ENCODE measurements at regions not wholly inside any gene's neighbourhood (a gene's known extent, or its start where the extent isn't known, plus 50 kb on each side); places are given as distances from the start of the nearest gene placed in this dataset.

- no peaks in the 10 kb centered on the region for H3K23me2 ChIP-seq (ENCODE audit: low read depth, low read length)
- POLR2A ChIA-PET (ENCODE audit: partially characterized antibody), result interaction anchor here (2.2 kb wide), 2 partner anchors 15 to 62 kb away, joined by 7 to 10 read pairs; no protein-coding TSS in a partner anchor
- no peak for TF ChIP-seq POLR2A (IDR thresholded peaks at IDR 0.05; ENCODE audit: control extremely low read depth in 1 of 2, low read depth in 2 of 2, low read length in 2 of 2)
- TF ChIP-seq TAF7 (optimal IDR thresholded peaks at IDR 0.05; ENCODE audit: borderline replicate concordance, low read depth, low read length), result no peak
- no peak for TF ChIP-seq FOSL1 (IDR thresholded peaks at IDR 0.05; ENCODE audit: insufficient read depth, low read depth, low read length)
- TF ChIP-seq, protein P1, sequence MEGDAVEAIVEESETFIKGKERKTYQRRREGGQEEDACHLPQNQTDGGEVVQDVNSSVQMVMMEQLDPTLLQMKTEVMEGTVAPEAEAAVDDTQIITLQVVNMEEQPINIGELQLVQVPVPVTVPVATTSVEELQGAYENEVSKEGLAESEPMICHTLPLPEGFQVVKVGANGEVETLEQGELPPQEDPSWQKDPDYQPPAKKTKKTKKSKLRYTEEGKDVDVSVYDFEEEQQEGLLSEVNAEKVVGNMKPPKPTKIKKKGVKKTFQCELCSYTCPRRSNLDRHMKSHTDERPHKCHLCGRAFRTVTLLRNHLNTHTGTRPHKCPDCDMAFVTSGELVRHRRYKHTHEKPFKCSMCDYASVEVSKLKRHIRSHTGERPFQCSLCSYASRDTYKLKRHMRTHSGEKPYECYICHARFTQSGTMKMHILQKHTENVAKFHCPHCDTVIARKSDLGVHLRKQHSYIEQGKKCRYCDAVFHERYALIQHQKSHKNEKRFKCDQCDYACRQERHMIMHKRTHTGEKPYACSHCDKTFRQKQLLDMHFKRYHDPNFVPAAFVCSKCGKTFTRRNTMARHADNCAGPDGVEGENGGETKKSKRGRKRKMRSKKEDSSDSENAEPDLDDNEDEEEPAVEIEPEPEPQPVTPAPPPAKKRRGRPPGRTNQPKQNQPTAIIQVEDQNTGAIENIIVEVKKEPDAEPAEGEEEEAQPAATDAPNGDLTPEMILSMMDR (IDR thresholded peaks at IDR 0.05; ENCODE audit: control extremely low read depth in 1 of 3, insufficient read depth in 1 of 3, low read depth in 1 of 3, low read length in 3 of 3), result no peak
- no peak for TF ChIP-seq MAX (IDR thresholded peaks at IDR 0.05)
- TF ChIP-seq EP300 (IDR thresholded peaks at IDR 0.05; ENCODE audit: borderline replicate concordance in 1 of 2, low read depth in 2 of 2, low read length in 2 of 2), result no peak
- TF ChIP-seq CHD1 (IDR thresholded peaks at IDR 0.05; ENCODE audit: low read depth, low read length), result no peak
- no peak for TF ChIP-seq POLR2AphosphoS5 (IDR thresholded peaks at IDR 0.05; ENCODE audit: low read depth, low read length)
- no peak for TF ChIP-seq PHF8 (conservative IDR thresholded peaks at IDR 0.05; ENCODE audit: low read depth, low read length)
- no peak for TF ChIP-seq KDM1A (IDR thresholded peaks at IDR 0.05; ENCODE audit: borderline replicate concordance, low read length)
Measured at GRCh38 chr2:64313398-64313723, 140.6 kb upstream of the LGALSL start.

More at GRCh38 chr2:64313398-64313723, 140.6 kb upstream of the LGALSL start:
- no peak overlapping the region for H3K18ac ChIP-seq (ENCODE audit: extremely low read depth, low read length)
- H3K9me3 ChIP-seq (ENCODE audit: insufficient read depth in 2 of 2, low read depth in 1 of 2, low read length in 1 of 2), result no peaks in the 10 kb centered on the region
- no peak overlapping the region for H3K4ac ChIP-seq (replicated peaks; ENCODE audit: insufficient read length, low read depth, low read length)
- no peak overlapping the region for H3K4me2 ChIP-seq (ENCODE audit: insufficient read depth in 1 of 2, low read depth in 2 of 2, low read length in 2 of 2)
- no peak for DNase-seq (ENCODE audit: low read depth in 1 of 2, low spot score in 2 of 2)
- no peak overlapping the region for H2BK12ac ChIP-seq (ENCODE audit: low read depth, low read length)
- H4K91ac ChIP-seq (replicated peaks; ENCODE audit: insufficient read length, low read length), result no peak overlapping the region
- CTCF ChIA-PET (ENCODE audit: partially characterized antibody), result interaction anchor here (0.6 to 6.7 kb wide), 8 partner anchors 9 to 263 kb away, joined by 3 to 63 read pairs (median 5); no protein-coding TSS in a partner anchor
- no peak overlapping the region for H3K23ac ChIP-seq (ENCODE audit: insufficient read length)
- H3K9ac ChIP-seq (replicated peaks in 1 of 4; ENCODE audit: extremely low read depth in 1 of 4, low read depth in 3 of 4, low read length in 3 of 4), result no peak overlapping the region
- H2BK5ac ChIP-seq (ENCODE audit: low read depth, low read length), result no peak overlapping the region
- H3K14ac ChIP-seq (ENCODE audit: insufficient read length), result no peak overlapping the region
- H4K8ac ChIP-seq (ENCODE audit: extremely low read depth, insufficient read depth, low read length), result no peak overlapping the region
- H4K5ac ChIP-seq (ENCODE audit: insufficient read length, low read depth, low read length), result no peak overlapping the region
- H4K20me1 ChIP-seq (replicated peaks in 1 of 2; ENCODE audit: control insufficient read depth in 1 of 2, insufficient read depth in 2 of 2, low read length in 2 of 2), result no peaks in the 10 kb centered on the region
- no peak overlapping the region for H2BK120ac ChIP-seq (replicated peaks; ENCODE audit: low read depth, low read length)
- H2BK20ac ChIP-seq (ENCODE audit: low read length), result no peak overlapping the region
- WGBS, 2 experiments (ENCODE audit: extremely low coverage in 1 of 2, insufficient coverage in 1 of 2, insufficient read length in 1 of 2, insufficient replicate concordance in 2 of 2, low coverage in 1 of 2, low lambda C conversion rate in 2 of 2, missing lambda C conversion rate in 1 of 2), result 96% methylated on average over 3 of the region's 3 CpGs; no CpG with 5 or more reads in 1 of the 2 experiments
- H3K79me1 ChIP-seq (ENCODE audit: low read depth, low read length), result no peaks in the 10 kb centered on the region
- no peak overlapping the region for H3K4me3 ChIP-seq (ENCODE audit: extremely low read depth in 1 of 4, insufficient read depth in 2 of 4, low read depth in 3 of 4, low read length in 4 of 4)
- H3K27me3 ChIP-seq (replicated peaks in 1 of 4; ENCODE audit: control insufficient read depth in 3 of 4, extremely low read depth in 1 of 4, insufficient read depth in 3 of 4, low read length in 3 of 4), result no peaks in the 10 kb centered on the region; a peak in 1 of 7 replicates
- no peak for FAIRE-seq
- no peaks in the 10 kb centered on the region for H3K36me3 ChIP-seq (ENCODE audit: control insufficient read depth in 2 of 4, insufficient read depth in 4 of 4, low read length in 3 of 4)
- no peak overlapping the region for H2BK15ac ChIP-seq (ENCODE audit: low read length)
- H3K4me1 ChIP-seq (replicated peaks in 1 of 4; ENCODE audit: control insufficient read depth in 3 of 4, insufficient read depth in 4 of 4, low read length in 3 of 4), result peaks cover 3 to 10% (median 8%) of the 10 kb centered on the region in 4 experiments; a peak in 5 of 7 replicates
- no peaks in the 10 kb centered on the region for H3K79me2 ChIP-seq (ENCODE audit: control insufficient read depth in 1 of 2, insufficient read depth in 2 of 2, low read length in 2 of 2)
- no peak overlapping the region for H2AFZ ChIP-seq (ENCODE audit: low read length)
- no peak overlapping the region for H3K27ac ChIP-seq (ENCODE audit: low read depth, low read length)
- H3K56ac ChIP-seq (replicated peaks; ENCODE audit: insufficient read length, low read depth, low read length), result no peak overlapping the region
- no peak overlapping the region for H2AK5ac ChIP-seq (ENCODE audit: low read depth, low read length)

Measured in H1 (cell line).